ENCODE measurements at regions not wholly inside any gene's neighbourhood (a gene's known extent, or its start where the extent isn't known, plus 50 kb on each side); places are given as distances from the start of the nearest gene placed in this dataset.
"Not testable (repeated sequence)": the region's sequence is repeated elsewhere in the genome, so short reads cannot be mapped to it uniquely, and the experiment has no call there.

DNA sequence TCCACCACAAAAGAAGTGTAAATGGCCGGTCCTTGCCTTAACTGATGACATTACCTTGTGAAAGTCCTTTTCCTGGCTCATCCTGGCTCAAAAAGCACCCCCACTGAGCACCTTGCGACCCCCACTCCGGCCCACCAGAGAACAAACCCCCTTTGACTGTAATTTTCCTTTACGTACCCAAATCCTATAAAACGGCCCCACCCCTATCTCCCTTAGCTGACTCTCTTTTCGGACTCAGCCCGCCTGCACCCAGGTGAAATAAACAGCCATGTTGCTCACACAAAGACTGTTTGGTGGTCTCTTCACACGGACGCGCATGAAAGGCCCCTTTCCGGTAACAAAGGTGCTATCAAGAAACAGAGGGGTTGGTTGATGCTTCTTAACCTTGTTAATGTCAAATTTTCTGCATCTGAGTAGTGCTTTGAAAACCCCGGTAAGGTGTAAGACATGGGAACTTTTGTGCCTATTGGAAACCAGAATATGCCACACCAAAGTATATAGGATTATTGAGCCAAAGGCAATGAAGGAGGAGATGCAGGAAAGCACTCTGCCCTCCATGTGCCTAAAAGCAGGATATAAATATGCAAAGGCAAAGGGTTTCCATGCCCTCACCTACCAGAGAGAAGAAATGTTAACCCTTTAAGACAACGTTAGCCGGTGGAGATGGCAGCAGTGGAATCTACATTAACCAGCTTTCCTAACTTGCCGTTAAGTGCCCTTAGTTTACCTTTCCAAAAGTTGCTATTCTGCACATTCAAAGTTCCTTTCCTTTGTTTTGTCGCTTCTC lies 105.4 kb upstream of the LDB2 start:
- DNase-seq; in situ Hi-C loops (cut with MboI; ENCODE audit: low pct_unique_long_range_greater_than_20kb, low sequenced_read_pairs): not testable (repeated sequence)

DNA sequence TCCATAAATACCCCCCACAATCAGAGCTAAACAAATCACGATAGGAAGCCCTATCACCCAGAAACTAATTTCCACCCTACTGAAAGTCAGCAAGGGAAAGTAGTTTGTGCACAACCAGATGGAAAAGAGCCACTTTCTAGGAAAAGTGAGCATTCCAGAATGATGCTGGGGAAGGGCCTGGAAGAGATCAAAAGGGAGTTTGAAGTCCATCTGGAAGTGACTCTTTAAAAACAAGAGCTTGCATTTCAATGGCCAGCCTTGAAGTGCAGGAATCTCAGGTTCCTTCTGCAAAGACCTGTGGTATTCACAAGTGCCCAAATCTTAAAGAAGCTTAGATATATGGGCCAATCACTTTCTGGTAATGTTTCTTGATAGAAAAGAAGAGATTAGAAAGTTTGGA lies 97.0 kb upstream of the LDB2 start:
- DNase-seq, result no peak
- in situ Hi-C loops (cut with MboI; ENCODE audit: low pct_unique_long_range_greater_than_20kb, low sequenced_read_pairs), result no loop called here

GRCh38 chr4:16993956-16994840 lies 95.8 kb upstream of the LDB2 start:
- in situ Hi-C loops (cut with MboI; ENCODE audit: low pct_unique_long_range_greater_than_20kb, low sequenced_read_pairs), result no loop called here
- DNase-seq, result no peak

- in situ Hi-C loops (cut with MboI; ENCODE audit: low pct_unique_long_range_greater_than_20kb, low sequenced_read_pairs), result no loop called here
- no peak for DNase-seq
Observed at GRCh38 chr4:16992566-16993225, 94.3 kb upstream of the LDB2 start.

- in situ Hi-C loops (cut with MboI; ENCODE audit: low pct_unique_long_range_greater_than_20kb, low sequenced_read_pairs), result no loop called here
- no peak for DNase-seq
Observed at GRCh38 chr4:16991450-16991849, 93.0 kb upstream of the LDB2 start.

- in situ Hi-C loops (cut with MboI; ENCODE audit: low pct_unique_long_range_greater_than_20kb, low sequenced_read_pairs), result no loop called here
- DNase-seq, result no peak
Observed at GRCh38 chr4:16989371-16989770, 90.9 kb upstream of the LDB2 start.

GRCh38 chr4:16988814-16989213 lies 90.4 kb upstream of the LDB2 start:
- in situ Hi-C loops (cut with MboI; ENCODE audit: low pct_unique_long_range_greater_than_20kb, low sequenced_read_pairs), result no loop called here
- no peak for DNase-seq

DNA sequence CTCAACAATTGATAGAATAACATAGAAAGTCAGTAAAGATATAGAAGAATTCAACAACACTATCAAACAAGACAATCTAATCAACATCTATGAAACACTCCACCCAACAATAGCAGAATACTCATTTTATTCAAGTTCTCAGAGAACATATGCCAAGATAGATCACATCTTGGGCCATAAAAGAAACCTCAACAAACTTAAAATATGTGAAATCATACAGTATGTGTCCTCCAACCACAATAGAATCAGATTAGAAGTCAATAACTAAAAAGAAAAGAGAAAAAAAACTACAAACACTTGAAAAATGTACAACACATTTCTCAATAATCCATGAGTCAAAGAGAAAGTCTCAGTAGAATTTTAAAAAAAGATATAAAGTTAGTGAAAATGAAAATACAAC lies 78.6 kb upstream of the LDB2 start:
- in situ Hi-C loops (cut with MboI; ENCODE audit: low pct_unique_long_range_greater_than_20kb, low sequenced_read_pairs), result no loop called here
- DNase-seq, result no peak

GRCh38 chr4:16969696-16970135 lies 71.3 kb upstream of the LDB2 start:
- no peak for DNase-seq
- in situ Hi-C loops (cut with MboI; ENCODE audit: low pct_unique_long_range_greater_than_20kb, low sequenced_read_pairs), result no loop called here

DNA sequence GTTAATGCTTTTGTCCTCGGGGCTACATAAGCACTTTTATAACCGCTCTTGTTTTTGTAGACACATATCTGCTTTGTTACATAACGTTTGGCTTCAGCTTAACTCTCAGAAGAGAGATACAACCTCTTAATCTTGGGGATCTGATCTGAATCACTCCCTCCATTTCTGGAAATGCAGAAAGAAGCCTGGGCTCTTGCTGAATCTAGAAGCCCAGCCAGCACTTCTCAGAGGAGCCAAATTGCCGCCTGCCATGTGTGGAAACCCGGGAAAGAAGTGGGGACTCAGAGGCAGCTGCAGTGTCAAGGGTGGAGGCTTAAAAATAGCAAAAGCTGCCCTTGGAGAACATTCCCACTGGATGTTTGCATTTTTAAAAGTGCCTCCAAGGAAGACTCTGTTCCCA lies 69.3 kb upstream of the LDB2 start:
- DNase-seq, result no peak
- in situ Hi-C loops (cut with MboI; ENCODE audit: low pct_unique_long_range_greater_than_20kb, low sequenced_read_pairs), result no loop called here

- in situ Hi-C loops (cut with MboI; ENCODE audit: low pct_unique_long_range_greater_than_20kb, low sequenced_read_pairs), result no loop called here
- no peak for DNase-seq
Observed at GRCh38 chr4:16959305-16959704, 60.9 kb upstream of the LDB2 start.

- in situ Hi-C loops (cut with MboI; ENCODE audit: low pct_unique_long_range_greater_than_20kb, low sequenced_read_pairs), result no loop called here
- DNase-seq, result no peak
Observed at GRCh38 chr4:16952896-16953630, 54.6 kb upstream of the LDB2 start.

- no peak for DNase-seq
- in situ Hi-C loops (cut with MboI; ENCODE audit: low pct_unique_long_range_greater_than_20kb, low sequenced_read_pairs), result no loop called here
Observed at GRCh38 chr4:16952462-16952871, 54.0 kb upstream of the LDB2 start.
